ENCODE measurements at regions not wholly inside any gene's neighbourhood (a gene's known extent, or its start where the extent isn't known, plus 50 kb on each side); places are given as distances from the start of the nearest gene placed in this dataset.

DNA sequence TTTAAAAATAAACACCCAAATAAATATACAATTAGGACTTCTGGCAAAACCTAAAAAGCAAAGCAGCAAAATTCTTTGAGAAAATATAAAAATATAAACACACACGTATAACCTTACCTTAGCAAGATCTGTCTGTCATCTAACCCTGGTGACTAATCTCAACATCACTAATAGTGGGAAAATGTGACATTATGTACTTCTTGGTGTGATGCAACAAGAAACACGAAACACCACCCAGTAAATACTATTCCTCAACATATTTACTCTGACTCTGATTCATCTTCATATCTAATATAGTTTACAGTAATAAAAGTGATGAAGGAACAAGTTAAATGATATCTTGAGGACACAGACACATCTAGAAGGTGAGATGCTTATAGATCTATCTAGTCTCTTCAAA is 332.6 kb upstream of the MANEA start:
- no peak for DNase-seq

DNA sequence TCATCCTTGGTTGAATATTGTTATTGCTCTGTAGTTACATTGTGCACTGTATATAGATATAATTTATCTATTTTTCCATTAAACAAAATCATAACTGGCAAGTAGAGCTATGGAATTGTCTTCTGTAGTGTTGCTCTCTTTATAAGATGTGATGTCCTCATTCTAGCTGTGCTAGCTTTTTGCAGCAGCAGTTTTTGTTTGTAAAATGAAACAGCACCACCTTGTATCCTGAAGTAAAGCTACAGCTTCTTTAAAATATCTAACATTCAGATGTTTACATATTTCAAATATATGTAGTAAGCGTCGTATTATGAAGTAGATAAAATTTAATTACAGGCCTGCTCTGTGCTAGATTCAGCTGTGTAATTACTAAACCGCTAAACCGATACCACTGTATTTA is 328.8 kb upstream of the MANEA start:
- DNase-seq, result peak; percentile 12

DNA sequence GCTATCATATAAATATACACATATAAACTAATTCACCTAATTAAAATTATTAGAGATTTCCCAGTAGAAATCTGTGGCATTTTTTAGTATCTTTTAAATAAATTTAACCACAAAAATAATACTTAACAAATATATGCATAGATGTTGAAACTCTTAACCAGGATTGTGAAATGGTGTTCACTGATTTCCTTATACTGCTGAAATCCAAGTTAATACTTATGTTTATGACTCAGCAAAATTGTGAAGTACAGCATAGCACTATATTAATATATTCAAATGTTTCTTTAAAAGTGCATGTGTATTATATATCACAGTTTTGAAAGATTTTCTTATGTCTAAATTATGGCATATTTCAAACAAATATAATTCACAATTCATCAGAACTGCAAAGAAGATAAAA is 328.2 kb upstream of the MANEA start:
- no peak for DNase-seq

GRCh38 chr6:95249661-95250060 is 327.7 kb upstream of the MANEA start:
- no peak for DNase-seq

DNA sequence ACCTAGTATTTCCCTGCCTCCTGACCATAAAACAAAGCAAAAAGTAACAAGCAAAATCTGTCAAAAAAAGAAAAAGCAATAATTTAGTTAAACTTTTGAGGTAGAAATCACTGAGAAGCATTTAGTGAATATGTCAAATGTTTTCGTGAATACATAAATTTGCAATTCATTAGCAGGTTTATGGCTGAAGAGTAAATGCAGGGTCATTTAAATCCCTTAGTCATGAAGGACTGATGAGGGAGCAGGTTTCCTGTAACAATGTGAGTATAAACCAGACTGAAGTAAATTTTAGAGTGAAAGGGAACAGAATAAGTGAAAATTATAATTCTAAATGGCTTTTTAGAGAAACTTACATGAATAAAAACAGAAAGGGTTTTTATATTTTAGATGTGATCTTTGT is 313.5 kb upstream of the MANEA start:
- DNase-seq, result no peak

- no peak for DNase-seq
These were observed 310.6 kb upstream of the MANEA start for GRCh38 chr6:95266537-95267258.

- no peak for DNase-seq
These were observed 302.6 kb upstream of the MANEA start for GRCh38 chr6:95274686-95275235.

DNA sequence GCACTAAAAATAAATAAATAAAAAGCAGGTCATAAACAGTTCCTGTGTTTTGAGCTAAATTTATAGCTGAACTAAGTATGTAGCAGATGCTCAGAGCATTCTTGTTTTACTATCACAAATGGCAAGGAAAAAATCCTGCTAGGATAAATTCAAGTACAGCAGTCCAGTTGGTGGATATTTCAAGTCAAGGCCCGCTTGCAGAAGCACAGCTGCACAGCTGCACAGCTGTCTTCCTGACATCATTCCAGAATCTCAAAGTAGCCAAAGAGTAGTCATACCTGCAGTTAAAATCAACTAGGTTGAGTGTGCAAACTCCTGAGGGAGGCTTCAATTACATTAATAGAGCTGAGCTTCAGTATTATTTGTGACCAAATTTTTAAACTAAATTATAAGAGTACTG is 297.7 kb upstream of the MANEA start:
- peak; percentile 65 for DNase-seq

- DNase-seq, result peak; percentile 62
These were observed 296.6 kb upstream of the MANEA start for GRCh38 chr6:95280686-95281273.

GRCh38 chr6:95285881-95286280 is 291.5 kb upstream of the MANEA start:
- no peak for DNase-seq

- DNase-seq, result peak; percentile 83
These were observed 290.5 kb upstream of the MANEA start for GRCh38 chr6:95286874-95287273.

DNA sequence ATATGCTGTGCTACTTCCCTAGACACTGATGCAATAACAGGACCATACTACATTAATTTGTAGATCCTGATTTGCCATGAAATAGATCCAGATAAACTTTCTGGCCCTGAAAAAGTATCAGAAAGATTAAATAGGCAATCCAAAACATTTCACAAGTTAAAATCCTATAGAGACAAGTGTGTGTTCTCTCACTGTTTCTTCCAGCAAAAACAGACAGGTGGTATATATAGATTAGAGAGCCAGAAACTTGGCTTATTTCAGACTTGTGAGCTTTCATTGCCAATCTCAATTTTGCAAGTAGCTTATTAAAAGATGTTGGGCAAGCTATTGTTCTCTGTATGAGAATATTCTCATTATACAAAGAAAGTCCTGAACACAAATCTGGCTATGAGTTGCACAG is 289.1 kb upstream of the MANEA start:
- DNase-seq, result peak; percentile 31

- no peak for DNase-seq
These were observed 285.3 kb upstream of the MANEA start for GRCh38 chr6:95292011-95292410.

DNA sequence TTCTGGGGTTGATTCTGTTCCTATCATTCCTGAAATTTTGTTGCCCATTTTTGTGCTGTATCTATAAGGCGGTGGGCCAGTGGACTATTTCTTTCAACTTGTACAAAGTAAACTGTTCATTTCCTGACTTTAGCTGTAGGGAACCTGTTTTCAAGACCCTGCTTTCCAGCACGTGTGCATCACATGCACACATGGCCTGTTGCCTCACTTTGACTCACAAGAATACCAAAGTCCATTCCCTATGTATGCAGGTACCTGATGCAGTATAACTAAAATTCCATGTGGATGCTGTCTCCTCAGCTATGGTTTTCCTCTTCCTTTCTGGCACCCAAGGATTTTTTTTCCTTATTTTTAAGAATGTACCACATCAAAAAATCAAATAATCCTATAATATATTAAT is 284.1 kb upstream of the MANEA start:
- no peak for DNase-seq

GRCh38 chr6:95294043-95294442 is 283.3 kb upstream of the MANEA start:
- no peak for DNase-seq

- no peak for DNase-seq
These were observed 267.8 kb upstream of the MANEA start for GRCh38 chr6:95309545-95309944.

- peak; percentile 84 for DNase-seq
These were observed 259.2 kb upstream of the MANEA start for GRCh38 chr6:95318137-95318536.

DNA sequence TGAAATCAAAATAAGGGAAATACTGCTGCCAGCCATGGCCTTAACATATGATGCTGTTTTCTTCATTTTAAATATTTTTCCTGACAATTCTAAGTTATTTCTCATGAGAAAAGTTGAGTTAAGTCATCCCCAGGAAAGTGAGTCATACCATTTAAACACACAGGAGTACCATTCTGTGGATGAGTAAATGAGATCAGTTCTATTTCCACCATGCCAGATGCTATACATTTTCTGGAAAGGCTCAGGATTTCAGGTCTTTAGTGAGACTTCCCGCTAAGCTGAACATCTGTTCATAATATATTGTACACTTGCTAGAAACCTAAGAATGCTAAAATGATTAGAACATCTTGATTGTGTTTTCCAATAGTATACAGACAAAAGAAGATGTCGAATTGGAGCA is 256.2 kb upstream of the MANEA start:
- DNase-seq, result peak; percentile 99

DNA sequence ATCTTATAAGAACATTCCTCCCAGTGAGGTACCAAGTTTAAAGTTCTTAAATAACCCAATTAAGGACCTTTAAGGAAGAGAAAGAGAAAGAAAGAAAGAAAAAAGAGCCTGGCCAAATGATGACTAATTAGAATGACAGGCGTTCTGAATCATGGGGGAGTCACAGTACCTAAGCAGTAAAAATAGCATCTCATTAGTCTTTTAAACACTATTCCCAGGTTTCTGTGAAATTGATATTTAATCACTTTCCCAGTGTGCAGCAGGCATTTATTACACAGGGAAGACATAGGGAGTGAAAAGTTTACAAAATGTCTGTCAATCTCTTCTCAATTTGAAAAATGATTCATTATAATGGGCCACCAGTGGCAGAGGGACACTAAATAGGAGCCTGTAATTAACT is 251.4 kb upstream of the MANEA start:
- DNase-seq, result peak; percentile 39

DNA sequence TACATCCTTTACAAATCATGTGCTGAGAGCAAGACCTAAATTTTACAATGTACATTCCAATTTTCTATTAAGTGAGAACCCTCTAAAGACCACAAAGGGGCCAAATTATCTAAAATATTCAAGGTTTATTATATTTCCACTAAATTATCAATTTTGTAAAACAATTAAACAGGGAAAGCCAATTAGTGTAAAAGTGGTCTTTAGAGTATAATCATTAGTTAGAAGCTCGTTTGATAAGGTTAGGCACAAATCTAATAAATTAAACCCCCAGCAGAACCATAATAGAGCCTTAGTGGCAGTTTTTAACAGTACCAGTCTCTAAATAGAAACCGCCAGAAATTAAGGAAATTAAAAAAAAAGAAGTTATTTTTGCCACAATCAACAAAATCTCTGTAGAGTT is 249.1 kb upstream of the MANEA start:
- no peak for DNase-seq

GRCh38 chr6:95352064-95352795 is 225.1 kb upstream of the MANEA start:
- DNase-seq, result peak; percentile 54

GRCh38 chr6:95354551-95354950 is 222.8 kb upstream of the MANEA start:
- no peak for DNase-seq

DNA sequence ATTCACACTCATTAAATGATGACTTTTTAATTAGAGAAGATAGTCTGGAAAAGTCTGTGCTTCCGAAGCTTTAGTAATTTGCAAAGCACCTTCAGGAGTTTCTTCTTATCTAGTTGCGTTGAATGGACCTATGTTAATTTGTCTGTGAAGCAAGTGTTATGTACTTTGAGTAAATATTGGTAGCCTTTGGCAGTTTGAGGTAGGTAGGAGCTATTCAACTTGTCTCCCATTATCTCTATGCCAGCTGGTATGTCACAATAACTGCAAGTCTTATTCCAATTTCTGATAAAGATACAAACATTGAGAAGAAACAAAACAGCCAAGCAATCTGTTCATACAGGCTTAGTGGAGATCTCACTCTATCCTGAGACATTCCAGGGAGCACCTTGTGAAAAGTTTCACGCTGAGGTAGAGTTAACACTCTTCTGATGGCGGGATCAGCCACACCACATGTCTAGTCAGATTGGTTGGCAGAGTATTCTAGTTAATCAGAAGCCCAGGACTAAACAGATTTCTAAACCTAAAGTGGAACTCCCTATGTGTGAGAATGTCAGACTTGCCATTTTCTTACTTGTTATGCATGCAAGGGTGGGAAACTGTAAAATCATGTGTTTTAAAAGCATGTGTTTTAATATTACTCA is 219.8 kb upstream of the MANEA start:
- DNase-seq, result no peak
